ENCODE measurements at regions not wholly inside any gene's neighbourhood (a gene's known extent, or its start where the extent isn't known, plus 50 kb on each side); places are given as distances from the start of the nearest gene placed in this dataset.
"Not testable (repeated sequence)": the region's sequence is repeated elsewhere in the genome, so short reads cannot be mapped to it uniquely, and the experiment has no call there.

DNA sequence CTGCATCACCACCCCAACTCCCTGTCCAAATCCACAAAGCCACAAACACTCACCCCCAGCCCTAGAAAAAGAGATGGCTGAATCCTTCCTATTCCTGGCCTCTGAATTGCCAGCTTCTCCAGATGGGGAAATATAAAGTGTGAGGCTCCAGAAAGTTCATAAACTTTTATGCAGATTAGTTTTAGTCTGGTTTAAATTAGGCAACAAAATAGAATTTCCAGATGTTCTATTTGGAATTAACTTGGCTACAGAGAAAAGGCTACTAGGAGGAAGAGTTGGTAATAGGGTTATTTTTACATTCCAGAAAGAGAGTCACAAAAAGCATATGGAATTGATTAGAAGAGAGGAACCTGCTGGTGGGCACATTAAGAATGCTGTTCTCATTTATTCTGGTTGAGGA is 56.0 kb downstream of the EN1 start:
- DNase-seq = no peak

DNA sequence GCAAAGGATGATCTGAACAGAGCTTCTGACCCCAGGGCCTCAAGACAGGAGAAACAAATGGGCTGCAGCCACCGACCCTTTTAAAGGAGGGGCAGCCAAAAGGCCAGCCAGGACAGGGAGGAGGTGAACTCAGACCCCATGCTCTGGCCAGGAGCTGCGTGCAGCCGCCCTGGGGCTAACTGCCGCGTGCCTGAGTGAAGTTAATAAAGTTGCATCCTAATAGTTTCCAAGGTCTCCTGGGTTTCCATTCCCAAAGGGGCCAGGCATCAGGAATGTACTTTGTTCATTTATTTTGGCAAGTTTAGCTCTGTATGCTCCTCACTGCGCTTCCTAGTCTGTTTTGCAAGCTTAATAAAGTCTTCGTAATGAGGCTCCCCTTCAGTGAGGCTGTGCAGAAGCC is 60.7 kb downstream of the EN1 start:
- no peak for DNase-seq

DNA sequence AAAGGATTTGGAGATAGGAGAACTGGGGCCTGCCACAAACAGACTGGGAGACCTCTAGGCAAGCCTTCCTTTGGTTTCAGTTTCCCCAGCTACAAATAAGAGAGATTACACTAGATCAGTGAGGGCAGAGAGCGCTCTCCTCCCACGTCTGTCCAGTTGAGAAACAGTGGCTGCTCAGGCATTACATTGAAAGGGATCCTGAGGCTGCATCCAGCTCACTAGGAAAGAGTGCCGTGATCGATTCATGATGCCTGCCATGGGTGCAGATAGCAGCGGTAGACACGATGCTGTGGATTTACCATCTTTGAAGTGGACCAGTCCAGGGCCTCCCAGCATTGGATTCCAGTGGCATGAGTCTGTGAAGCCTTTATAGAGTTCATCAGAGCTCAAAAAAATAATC is 62.6 kb downstream of the EN1 start:
- DNase-seq = no peak

DNA sequence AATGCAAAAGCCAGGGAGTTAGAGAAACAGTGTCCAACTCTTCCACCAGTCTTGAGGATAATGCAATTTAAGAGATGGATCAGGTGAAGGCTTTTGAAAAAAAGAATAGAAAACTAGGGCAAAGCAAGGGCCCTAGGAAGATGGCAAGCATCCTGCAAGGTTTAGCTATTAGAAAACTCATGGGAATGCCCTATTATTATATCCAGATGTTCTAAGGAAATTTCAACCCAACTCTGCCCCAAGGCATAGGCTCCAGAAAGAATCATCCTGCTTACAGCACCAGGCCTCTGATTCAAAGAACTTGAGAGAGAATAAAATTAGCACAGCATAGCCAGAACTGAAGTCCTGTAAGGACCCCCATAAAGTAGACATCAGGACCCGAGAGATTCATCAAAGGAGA is 68.1 kb downstream of the EN1 start:
- no peak for DNase-seq

DNA sequence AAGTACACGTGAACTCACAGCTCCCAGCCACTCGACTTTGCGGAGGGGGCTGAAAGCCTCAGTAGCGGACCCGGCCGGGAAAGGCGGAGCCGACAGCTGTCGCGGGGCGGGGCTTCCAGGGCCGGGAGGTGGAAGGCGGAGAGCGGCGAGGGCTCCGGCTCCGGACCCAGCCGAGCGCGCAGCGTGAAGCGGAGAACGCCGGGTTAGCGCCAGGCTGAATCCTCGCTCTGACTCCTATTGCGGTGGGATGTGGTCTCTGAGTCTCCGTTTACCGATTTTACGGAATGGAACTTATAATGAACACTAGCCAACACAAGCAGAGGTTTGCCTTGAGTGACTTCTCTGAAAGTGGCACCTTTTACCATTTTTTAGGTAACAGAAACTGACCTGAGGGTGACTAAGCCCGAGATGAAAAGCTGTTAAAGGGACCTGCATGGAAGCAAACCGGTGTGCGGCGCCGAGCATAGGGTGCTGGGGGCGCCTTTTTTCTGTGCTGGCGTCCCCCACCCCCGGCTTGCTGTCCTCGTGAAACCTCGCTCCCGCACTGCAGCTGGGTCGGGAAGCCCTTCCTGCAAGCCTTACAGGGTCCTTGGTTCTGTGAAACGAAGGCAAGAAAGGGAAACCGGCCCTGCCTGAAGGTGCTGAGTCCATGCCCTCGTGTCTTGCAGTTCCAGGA is 72.9 kb downstream of the EN1 start:
- no peak for DNase-seq

DNA sequence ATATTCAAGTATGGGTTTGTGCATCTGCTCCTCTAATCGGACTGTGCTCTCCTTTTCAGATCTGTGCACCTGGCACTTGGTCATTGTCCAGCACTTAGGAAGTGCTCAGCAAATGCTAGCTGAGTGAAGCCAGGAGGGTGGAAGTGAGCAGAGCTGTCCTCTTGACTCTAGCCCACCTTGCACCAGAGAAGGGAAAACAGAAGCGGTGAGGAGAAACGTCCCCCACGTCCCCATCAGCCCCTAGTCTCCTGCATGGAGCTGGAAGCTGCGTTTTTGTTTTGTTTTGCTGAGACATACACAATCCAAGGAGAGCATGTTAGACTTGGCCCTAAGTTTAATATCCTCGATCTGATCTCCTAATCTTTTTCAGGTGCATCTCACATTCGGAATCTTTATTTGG is 73.6 kb downstream of the EN1 start:
- no peak for DNase-seq

DNA sequence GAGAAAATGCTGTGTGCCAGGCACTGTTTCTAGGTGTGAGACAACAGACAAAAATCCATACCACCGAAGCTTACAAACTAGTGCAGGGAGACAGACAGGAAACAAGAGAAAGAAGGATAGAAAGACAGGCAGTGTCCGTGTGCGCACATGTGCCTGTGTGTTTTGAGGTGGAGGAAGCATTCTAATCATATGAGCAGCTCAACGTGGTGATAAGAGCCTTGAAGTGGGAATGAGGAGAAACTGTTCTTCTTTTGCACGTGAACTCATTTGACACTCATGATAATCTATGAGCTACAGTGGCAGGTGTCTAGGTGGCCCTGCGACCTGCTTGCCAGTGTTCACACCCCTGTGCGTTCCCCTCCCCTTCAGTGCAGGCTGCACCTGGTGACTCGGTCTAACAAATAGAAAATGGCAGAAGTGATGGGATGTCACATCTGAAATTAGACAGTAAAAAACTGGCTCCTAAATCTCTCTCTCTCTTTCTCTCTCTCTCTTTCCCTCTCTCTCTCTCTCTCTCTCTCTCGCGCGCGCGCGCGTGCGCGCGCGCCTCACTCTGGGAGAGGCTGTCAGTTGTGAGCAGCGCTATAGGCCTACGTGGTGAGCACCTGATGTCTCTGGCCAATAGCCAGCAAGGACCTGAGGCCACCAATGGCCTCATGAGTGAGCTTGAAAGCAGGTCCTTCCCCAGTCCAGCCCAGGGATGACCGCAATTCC is 74.8 kb downstream of the EN1 start:
- no peak for DNase-seq

DNA sequence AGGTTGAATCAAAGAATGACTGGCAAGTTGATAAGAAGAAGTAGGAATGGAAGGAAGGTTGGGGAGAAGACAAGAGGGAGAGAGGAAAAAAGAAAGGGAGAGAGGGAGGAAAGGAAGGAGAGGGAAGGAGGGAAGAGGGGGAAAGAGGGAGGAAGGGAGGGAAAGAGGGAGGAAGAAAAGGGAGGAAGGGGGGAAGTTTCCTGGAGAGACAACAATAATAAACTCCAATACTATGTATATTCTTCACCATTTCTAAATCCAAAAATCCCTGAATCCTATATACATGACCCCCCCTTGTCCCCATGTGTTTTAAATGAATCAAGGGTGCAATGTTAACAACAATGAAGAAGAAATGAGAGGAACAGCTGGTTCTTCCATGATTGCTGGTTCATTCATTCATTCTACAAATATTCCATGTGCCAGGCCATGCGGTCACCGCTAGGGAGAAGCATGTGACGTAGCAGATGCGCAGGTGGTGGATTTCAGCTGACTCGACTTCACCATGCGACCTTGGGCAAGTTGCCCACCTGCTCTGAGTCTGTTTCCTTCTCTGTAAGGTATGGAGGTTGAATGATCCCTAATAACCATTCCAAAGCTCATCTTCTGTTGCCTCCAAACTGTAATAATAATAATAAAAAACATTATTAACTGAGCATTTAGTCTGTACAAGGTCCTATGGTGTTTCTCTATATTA is 77.6 kb downstream of the EN1 start:
- no peak for DNase-seq

DNA sequence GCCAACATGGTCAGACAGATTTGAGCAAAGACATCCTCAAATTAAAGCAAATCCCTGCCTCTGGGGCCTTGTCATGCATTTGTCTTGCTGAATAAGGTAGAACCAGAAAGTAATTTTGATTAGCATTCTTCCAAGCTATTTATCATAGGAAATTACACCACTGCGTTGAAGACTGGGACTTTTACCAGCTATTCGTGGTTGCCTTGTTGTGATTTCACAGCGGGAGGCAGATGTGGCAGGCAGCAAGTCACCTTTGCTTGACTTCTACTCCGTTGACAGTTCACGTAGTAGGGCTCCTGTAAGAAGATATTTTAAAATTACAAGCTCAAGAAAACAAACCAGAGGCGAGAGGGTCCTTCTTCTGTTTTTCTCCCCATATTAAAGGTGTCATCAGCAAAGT is 80.6 kb downstream of the EN1 start:
- no peak for DNase-seq

DNA sequence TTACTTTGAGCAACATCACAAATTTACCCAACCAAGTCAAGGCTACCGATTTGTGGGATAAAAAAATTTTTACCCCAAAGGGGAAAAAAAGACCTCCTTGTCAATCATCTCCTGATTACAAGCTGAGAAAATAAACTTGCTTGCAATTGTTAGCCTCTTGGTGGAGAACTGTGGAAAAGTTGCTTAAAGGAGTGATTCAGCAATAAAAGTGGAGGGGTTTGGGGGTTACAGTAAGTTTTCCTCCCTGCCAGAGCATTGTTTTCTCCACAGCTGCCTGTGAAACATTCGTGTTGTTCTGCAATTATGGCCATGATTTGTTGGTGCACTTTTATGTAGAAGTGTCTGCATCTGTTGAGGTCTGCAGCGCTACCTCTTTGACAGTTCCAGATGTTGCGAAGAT is 82.6 kb downstream of the EN1 start:
- DNase-seq = no peak

DNA sequence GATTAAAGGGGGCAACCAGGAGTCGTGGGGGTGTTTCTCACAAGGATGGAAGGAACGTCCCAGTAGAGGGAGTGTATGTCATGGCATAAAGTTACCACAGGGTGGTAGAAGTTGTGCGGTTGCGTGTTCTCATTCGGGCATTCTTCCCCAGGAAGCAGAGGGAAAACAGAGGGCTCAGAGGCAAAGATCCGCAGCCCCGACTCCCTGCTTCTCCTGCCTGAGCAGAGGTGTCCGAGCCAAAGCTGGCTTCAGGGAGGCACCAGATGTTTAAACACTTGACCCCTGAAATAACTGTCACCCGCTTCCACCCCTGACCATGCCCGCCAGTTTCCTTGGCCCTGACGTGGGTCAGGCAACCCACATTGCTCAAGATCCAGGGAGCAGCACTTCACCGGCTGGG is 83.7 kb downstream of the EN1 start:
- no peak for DNase-seq

DNA sequence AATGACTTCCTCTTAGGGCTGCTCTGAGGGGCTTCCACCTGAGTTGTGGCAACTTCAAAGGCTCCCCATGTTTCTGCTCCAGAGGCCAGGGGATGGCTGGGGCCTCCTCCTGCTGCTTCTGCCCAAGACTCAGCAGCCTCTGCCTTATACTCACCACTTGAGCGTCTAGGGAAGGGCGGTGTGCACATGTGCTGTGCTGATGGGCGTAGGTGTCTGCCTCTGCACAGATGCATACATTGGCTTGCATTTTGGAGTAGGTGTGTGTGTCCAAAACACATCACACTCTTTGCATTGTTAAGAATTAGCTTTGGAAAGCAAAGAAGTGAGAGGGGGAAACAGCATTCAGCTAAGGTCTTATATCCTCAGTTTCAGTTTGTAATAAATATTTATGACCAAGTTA is 85.2 kb downstream of the EN1 start:
- no peak for DNase-seq

DNA sequence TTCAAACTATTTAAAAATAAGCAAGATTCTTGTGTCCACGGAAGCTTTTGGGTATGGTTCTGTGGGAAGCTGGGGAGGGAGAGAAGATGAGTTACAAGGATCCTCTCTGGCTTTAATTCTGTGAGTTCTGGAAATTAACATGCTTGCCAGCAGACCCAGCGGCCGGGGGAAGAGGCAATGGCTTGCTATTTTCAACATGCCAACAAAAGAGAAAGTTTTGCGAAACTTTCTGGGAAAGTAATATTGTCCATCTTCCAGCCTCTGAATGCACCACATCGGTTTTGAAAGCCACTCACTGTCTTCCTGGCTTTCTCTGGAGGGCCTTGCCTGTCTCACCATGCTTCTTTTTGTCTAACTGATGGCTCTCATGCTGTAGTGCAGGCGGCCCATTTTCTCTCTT is 85.7 kb downstream of the EN1 start:
- no peak for DNase-seq

DNA sequence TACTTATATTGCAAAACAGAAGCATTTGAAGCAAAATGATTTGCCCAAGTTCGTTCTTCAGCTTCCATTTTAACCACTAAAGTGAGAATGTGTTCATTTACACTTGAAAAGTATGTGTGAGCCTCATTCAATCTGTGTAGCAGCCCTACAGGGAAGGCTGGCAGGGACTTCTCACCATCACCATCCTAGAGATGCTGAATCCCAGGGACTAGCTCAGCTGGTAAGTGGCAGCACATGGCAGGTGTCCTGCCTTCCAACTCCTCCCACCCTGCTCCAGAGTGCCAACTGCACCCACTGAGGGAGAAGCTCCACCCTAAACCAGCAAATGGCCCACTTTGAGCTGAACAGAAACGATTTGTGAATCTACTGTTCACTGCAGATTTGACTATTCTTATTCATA is 91.5 kb downstream of the EN1 start:
- DNase-seq = no peak

DNA sequence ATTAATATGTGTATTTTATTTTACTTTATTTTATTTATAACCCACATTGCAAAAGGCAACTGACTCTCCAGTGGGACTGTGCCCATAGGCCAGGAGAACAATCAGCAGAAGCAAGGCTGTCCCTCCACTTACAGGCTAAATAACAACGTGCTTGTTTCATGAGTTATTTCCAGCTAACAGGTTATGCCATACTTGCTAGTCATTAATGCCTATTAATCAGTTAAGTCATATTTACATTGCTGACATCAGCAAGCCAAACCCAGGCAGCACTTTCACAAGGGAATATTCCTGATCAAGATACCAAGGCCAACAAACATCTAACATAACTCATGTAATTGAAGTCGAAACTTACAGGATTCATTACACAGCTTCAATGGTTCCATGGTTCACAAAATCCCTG is 92.1 kb downstream of the EN1 start:
- DNase-seq = no peak

DNA sequence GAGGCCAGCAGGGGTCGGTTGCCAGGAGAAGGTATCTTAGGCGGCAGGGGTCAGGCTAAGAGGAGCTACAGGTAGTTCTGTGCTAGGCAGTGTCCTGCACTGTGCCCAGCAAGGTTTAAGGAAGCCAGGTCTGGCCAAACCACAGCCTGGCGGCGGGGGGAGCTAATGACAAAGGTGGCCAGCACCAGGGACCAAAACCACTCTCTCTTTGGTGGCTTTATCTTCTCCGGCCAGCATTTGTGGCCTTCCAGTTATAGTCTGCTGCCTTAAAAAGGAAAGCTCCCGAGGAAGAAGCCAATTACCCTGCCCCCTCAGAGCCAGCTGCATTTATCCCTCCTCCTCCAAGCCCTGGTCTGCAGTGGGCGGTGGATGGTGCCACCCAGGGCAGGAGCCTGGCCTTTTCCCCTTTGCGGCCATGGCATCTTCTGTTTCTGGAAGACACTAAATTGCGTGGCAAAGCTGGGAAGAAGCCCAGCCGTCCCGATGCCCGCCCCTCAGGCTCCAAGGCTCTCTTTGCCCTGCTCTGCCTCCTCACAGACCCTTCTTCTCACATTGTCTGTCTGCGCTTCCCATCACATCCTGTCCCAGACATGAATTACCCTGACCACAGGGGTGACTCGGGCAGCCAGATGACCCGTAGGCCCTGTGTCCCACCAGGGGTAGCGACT is 94.6 kb downstream of the EN1 start:
- no peak for DNase-seq

DNA sequence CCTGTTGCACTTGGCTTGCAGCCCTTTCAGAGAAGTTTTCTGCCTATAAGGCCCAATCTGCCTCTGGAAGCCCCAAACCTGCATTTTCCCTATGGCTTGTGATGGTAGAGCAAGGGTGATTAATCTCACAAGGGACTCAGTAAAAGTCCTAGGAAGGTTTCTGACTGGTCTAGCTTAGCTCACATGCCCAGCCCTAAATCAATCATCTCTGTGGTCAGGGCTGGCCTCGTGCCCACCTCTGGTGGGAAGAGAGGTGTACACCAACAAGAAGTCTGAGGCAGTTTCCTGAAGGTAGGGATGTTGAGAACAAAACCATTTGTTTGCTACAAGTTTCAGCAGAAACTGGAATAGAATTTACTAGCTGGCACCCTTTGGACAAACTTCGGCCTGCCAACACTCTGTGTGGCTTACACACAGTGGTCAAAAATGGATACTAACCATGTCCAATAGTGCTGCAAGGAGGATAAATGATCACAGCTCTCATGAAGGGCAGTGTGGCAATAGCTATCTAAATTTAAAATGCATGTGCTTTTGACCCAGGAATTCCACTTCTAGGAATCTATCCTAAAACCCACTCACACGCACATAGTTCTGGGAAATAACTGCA is 96.4 kb downstream of the EN1 start:
- no peak for DNase-seq

DNA sequence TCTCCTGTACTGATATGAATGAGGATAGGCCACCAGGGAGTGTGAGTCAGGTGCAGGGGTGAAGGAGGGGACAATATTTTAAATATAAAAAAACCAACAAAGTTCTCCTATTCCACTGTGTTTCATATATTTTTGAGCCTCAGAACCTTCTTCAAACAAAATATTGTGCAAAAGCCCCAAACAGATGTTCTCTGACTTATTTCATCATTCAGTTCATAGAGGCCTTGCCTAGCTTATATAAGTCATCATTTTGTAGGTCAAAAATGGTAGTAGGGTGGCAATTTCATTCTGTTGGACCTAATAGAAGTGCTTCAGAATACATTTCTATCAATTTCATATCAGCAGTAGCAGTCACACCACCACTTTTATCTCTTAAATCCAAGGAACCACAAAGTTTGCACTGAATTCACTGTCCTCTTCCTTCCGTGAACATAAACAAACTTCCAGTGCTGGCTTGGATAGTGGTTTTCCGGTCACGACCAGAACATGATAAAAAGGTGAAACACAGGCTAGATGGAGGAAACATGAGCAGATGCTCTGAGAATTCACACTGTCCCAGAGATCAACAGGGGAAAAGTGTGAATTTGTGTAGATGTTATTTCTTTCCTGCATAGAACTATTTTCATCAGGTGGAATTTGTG is 99.1 kb downstream of the EN1 start:
- no peak for DNase-seq

DNA sequence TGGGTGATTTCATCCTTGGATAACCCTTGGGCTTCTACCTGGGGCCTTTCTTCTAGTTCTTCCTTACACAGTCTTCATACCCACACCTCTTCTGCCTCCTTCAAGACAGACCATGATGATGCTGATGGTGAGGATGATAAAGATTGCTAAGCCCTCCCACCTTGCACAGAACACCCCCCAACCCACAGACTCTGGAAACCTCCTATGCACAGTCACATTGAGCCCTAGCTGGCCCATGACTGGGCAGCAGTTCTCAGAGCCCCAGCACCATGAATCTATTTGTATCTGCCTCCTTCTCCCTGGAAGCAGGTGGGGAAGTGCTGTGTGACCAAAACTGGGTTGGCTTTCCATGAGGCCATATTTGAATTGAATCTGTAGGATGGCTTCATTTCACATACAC is 99.8 kb downstream of the EN1 start:
- no peak for DNase-seq

DNA sequence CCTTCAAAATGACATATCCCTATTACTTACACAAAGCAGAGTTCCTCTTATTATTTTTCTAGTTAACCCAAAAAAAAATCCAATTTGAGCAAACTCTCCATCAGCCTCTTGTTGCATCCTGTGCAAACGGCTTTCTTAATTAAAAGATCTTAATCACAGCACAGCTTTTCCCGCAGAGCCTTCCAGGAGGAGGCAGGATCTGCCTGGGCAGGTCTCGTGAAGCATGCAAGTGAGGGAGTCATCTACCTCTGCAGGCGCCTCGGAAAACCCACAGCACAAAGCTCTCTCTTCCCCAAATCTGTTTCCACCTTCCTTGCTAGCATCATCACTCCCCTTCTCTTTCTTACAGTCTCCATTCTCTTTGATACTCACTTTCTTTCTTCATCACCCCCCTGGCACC is 100.4 kb downstream of the EN1 start:
- no peak for DNase-seq

DNA sequence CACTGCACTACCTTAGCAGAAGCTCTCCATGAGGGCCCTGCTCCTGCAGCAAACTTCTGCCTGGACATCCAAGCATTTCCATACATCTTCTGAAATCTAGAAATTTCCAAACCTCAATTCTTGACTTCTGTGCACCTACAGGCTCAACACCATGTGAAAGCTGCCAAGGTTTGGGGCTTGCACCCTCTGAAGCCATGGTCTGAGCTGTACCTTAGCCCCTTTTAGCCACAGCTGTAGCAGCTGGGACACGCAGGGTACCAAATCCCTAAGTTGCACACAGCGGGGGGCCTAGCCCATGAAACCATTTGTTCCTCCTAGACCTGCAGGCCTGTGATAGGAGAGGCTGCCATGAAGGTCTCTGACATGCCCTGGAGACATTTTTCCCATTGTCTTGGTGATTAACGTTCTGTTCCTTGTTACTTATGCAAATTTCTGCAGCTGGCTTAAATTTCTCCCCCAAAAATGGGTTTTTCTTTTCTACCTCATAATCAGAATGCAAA is 102.7 kb downstream of the EN1 start:
- DNase-seq = not testable (repeated sequence)

DNA sequence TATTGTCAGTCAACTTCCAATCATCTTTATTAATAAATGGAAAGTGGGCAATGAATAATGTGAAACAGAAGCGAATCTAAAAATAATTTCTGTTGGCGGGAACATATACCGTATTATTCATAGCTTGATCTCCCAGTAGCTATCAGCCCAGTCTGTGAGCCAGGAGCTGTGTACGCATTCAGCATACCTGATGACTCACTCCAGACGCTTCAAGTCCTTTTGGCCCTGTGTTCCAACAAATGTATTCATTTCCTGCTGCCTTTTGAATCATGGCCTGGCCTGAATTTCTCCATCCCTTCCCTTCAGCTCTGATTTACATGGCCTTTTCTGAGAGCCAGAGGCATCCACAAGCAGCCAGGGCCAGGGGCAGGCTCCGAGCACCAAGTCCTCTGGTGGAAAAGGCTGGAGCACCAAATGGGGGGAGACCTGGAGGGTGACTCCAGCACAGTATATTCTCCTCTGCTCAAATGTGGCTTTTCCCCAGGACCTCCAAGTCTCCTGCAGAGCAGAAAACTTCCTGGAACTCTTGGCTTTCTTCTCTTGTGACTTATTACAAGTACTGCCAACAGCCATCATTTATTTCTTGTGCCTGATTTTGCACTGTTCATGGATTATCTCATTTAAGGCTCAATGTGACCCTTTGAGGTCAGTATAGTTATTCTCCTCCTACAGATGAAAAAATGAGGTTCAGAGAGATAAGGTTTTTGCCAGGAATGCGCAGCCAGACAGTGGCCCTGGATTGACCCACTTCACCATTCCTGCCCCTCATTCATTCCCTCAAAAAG is 108.7 kb downstream of the EN1 start:
- no peak for DNase-seq

All from COR-L47 (cell line).